HG02852 (cell line): ENCODE measurements at regions not wholly inside any gene's neighbourhood (a gene's known extent, or its start where the extent isn't known, plus 50 kb on each side); places are given as distances from the start of the nearest gene placed in this dataset.

Experiments used
- ATAC-seq: cut with Tn5 transposase; IDR thresholded peaks from one replicate; pipeline ENCODE4 v1.9.1; 2021; ENCODE audit warnings: mild to moderate bottlenecking, moderate library complexity; ENCODE audit not compliant: unreplicated experiment

DNA sequence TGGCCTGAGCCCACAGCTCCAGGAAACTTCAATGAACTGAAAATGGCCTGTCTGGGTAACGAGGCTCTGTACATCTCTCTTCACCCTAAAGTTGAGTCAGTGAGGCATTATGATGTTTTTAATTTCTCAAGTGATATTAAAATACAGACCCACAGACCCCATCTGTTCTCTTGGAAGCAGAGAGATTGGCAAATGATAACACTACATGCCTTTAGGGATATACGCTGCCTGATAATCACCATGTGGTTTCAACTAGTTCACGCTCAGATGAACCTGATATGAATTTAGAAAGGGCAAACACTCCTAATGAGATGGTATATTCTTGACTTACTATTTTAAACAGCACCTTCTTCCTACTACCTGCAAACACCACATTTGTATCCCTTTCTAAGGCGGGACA, 127.5 kb downstream of the RFC3 start:
- no peak for ATAC-seq

DNA sequence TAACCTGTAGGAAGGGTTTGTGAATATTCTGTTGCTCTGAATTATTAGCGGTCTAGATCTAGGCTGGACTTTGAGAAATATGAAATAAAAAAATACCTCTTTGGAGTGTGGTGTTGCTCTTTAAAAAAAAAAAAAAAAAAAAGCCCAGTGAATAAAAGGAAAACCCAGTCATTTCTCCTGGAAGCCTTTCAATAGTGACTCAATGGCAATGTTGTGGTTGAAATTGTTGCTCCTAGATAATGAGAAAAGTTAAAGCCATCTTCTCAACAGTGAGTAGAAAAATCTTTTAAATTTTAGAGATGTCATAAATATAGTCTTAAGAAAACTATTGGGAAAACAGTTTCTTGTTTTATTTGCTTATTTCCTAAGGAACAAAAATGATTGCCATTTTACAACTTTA, 135.3 kb downstream of the RFC3 start:
- no peak for ATAC-seq

DNA sequence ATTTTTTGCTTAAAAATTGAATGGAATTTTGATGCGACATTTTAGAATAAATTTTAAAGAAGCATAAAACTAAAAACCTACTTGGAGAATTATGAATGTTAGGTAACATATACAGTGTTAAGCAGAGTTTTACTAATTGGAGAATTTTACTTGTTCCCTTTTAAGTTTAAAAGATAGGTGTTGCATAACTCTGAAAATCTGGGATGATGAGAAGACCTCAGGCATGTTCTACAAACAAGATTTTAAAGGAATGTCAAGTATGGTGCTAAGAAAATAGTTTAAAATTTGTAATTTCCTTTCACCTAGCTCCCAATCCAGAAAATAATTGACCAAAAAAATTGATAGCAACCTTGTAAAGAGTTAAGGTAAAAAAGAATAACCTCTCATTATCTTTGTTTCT, 135.8 kb downstream of the RFC3 start:
- ATAC-seq, result no peak

DNA sequence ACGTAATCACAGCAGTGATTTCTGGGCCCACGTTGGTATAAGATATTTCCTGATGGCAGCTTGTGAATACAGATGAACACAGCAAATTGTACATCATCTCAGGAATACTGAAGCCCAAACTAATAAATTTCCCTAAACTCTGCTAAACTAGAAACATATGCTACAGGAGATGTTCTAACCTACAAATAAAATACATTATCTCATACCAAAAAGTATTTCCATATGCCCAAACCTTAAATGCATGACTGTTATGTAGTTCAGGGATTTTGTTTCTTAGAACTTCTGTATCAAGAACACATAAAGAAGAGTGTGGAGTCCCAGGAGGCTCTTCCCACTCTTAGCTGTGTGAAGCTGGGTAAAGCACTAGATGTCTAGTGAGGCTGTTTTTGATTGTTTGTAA, 138.4 kb downstream of the RFC3 start:
- ATAC-seq, result no peak

DNA sequence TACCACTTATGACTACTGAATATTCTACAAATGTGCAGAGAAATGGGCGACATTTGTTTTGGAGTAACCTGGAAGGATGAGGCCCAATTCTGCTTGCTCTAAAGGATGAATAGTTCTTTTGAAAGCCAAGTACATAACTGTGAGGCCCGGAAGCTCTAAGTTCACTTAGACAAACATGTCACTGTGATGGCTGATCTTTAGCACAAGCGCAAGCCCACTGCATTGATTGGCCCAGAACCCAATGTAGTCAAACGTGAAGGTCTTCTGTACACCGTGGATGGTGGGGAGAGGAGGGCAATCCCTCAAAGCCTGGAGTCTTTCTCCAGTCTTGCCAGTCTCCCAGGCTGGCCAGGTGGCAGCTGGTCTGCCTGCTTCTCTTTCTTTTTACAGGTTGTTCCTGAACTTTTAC, 139.6 kb downstream of the RFC3 start:
- no peak for ATAC-seq

DNA sequence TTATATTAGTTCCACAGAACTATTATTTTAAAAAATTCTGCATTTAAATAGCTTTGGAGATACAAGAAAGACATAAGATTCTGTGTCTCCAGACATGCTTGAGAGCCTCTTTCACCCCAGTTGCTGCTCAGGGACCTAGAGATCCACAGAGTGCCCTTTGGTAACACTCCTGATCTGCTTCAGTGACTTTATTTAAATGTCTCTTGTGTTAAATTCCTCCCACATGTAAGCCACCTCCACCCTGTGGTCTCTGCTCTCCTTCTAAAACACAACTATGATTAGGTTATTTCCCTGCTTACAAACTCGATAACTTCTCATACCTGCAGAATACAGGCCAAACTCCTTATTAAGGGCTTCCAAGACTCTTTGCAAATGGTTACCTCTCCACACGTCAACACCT, 141.0 kb downstream of the RFC3 start:
- ATAC-seq, result peak; percentile 87

DNA sequence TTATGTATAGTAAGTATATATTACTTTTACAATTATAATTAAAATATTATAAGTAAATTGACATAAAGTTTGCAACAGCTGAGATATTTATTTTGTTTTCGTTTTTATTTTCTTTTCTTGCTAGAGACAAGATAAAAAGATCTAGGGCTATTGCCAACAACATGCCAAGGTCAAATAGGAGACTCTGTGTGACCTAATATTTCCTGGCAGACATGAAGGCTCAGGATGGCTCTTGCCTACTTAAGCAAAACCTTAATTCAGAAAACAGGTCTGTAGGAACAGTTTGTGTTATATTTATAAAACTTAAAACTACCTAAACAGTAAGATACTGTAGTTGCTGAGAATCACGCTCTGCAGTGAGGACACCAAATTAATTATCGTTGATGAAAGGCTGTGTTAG, 145.2 kb downstream of the RFC3 start:
- no peak for ATAC-seq

DNA sequence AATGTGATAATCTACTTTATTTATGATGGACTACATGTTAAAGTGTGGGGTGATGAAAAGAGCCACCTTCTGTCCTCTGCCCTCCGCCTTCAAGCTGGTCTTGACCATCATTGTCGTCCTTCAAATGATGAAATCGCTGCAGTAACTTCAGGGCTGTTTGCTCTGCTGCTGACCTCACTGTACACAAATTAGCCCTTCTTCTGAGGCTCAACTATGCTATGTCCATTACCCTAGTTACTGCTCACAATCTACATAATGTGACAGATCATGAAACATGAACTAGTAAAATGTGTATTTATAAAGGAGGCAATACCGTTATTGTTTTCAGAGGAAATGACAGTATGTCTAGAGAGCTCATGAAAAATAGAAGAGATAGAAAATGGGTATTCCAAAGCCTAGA, 145.9 kb downstream of the RFC3 start:
- ATAC-seq, result no peak

DNA sequence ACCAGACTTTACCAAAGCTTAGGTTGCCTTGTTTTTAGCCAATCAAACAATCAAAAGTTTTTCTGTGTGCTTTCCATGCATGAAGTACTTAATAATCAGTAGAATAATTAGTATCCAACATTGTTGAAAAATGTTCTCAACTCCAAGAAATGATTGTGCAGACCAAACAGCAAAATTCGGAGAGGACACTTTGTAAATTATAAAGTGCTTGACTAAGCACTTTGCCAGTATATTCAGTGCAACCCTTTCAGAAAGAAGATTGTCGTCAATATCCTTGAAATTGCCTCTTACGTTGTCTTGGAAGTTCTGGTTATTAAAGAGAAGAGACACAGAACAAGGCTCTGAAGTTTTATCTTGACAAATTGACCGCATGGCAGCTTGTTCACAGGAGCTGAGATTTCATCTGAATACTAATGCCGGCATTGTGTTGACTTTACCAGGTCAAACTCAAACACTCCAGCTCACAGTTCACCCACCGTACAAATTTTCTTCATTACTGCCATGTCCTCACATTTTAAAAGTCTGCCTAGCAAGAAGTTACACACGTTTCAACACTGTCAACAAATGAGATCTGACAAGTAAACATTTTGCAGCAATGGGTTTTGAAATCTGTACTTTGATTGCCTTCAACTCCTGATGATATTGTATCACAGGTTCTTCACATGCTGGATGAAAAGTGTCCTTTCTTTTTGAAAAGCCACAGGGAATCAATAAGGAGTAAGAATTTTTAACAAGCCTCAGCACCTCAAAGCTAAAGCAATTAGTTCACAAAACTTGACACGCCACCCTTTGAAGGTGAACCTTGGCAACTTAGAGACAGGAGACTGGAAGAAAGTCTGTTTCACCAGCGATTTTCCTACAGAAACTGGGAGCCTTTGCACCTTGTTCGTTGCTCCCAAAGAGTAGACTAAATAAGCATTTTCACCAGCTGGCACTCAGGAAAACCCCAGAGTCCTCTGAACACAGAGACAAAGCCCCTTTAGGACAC, 150.9 kb downstream of the RFC3 start:
- ATAC-seq, result no peak

DNA sequence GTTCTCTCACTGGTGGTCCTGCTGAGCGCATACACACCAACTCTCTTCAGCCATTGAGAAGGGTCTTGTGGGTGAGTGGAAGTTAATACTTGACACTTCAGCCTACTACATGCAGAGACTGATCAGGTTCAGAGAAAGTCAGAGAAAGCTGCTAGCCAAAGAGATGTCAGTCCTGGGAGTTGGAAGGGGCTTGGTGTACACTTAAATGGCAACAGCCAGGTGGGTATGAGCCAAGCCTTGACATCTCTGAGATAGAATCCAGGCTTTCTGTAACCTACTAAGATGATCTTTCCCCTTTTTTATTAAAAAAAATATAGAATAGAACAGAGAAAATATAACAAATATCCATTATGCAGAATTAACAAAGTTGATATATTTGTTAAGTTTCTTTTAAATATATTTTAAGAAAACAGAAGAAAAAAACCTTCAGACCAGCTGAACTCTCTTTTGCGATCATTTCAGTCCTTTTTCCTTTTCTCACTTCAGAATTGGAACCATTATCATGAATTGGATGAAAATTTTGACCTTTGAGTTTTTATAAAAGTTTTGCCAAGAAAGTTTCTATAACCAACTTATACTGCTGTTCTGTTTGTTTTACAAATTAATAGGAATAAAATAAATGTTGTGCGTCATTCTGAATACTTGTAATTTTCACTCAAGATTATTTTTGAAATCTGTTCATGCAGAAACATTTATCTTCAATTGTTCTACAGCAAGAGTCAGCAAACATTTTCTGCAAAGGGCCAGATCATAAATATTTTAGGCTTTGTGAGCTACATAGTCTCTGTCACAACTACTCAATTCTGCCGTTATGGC, 153.0 kb downstream of the RFC3 start:
- no peak for ATAC-seq

DNA sequence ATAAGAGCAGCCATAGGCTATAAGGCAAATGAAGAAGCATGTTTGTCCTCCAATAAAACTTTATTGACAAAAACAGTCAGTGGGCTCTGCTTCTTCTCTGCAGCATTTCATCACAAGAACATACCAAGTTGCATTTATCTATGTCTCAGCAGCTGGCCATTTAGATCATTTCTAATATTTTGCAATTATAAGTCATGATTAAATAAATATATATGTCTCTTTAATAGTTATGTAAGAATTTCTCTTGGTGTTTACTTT, 153.5 kb downstream of the RFC3 start:
- no peak for ATAC-seq

DNA sequence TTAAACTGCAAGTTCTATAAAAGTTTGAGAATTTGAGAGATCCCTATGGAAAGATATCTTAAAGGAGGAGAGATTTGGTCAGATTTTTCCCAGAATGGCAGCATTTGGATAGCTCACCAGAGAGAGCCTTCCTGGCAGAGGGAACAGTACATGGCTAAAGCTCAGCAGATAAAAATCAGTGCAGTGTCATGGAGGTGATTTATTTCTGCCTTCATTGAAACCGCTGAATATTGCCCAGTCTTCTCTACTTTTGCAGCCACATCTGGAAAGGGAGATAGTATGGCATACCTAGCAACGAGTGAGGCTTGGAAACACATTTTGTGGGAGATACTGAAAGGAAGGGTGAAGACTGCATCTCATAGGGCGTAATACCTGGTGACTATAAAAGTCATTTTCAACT, 155.2 kb downstream of the RFC3 start:
- no peak for ATAC-seq

DNA sequence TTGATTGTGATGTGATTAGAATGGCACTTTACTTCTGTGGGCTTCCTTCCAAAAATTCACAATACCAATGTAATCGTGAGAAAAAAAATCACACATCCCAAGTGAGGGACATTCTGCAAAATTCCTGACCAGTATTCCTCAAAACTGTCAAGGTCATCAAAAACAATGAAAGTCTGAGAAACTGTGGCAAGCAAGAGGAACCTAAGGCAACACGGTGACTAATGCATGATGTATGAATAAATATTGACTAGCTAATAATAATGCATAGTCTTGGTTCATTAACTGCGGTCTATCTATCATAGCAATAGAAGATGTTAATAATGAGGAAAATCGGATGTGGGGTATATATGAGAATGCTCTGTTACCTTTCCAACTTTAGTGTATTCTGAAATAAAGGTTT, 159.0 kb downstream of the RFC3 start:
- no peak for ATAC-seq

DNA sequence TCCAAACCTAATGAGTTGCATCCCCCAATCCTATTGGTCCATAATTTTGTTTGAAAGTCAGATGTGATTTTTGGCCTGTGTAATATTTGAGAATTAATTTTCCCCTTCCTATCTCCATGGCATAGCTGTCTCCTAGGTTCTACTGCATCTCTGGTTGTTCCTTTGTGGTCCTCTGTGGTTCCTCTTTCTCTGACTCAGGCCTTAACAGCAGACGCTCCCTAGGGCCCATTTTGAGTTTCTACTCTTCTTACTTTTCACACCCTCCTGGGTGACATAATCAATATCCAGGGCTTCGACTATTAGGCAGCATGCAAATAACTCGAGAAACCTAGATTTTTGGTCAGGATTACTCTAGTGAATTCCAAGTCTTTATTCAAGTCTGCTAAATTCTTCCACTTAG, 160.7 kb downstream of the RFC3 start:
- ATAC-seq, result no peak

DNA sequence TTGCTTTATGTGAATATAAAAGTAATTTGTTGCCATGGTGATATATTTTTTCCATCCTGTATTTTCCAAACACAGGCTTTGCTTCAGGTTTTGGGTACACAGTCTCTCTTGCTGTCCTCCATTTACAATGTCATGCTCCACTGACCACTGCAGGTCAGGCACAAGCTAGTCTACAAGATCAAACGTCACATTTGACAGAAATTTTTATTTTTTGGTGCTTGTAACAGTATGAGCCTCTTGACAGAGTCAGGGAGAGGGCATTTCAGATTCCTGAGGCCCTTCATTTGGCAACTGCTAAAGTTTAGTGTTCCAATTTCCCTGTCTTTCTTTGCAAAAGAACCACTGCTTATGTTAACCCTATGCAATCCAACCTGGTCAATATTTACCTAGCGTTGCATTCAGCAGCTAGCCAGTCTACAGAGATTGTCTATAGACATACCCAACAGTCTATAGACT, 175.0 kb downstream of the RFC3 start:
- no peak for ATAC-seq

DNA sequence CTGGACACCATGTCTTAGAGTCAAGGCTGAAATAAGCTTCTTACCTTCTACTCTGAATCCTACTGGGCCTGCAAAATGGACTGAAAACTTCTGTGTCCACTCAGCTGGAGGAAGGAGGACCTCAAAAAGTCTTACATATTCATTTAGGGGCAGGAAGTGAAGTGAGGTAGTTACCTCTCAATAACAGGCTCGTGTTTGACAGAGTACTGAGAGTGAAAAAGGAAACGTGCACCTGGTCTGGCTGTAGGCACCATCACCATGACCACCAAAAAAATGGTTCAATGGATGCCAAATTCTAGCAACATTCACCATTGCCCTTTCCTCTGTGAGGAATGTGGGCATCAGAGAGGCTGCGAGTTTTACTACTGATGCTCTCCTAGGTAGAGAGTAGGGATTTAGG, 176.2 kb downstream of the RFC3 start:
- peak; percentile 67 for ATAC-seq

DNA sequence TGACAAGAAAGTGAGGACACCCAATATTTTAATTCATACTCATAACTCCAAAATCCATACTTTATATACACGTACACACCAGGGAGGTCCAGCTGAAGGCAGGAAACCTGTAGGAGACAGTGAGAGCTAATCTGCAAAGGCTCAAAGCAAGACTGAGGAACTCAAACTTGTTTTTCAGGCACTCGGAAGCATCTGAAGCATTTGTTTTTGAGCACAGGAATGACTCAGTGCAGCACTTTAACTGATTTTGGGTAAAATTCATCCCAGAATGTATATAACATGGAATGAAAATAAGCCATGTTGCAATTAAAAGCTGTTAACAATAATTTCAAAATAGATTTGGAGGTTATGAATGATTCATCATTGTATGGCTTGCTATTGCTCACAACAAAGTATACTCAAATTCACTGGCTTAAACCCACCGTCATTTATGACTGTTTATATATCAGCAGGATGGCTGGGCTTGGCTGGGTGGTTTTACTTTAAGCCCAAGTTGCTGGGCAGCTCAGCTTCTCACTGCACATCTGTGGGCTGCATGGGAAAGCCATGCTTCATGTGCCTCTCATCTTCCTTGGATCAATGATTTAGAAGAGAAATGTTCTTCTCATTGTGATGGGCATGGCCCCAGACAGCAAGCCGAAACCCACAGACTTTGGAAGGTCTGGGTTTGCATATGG, 177.0 kb downstream of the RFC3 start:
- no peak for ATAC-seq

DNA sequence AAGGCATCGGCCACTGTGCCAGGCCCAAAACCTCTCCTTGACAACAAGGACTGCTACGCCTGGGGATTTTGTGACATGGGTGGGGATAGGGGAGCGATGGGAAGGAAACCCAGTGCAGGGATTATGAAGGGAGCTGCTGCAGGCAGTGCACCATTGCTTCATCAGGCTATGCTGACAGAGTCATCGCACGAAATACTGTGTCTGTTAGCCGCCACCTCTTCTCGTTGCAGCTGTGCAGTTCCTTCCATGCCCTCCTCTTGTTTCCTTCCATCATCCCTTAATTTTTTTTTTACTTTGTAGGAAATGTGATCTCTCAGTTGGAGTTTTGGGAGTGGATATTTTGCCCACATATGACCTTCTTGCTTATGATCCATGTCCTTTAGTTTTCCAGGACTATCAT, 178.7 kb downstream of the RFC3 start:
- no peak for ATAC-seq

DNA sequence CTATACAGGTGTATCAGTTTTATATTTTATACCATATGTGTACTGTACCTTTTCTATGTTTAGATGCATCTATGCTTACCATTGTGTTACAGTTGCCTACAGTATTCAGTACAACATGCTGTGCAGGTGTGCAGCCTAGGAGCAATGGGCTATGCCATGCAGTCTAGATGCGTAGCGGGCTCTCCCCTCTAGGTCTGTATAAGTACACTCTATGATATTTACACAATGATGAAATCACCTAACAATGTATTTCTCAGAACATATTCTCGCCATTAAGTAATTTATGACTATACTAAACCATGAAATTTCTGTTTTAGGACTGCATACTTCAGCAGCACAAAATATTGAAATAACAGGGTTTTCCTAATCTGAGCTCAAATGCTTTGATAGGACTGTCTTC, 179.6 kb downstream of the RFC3 start:
- ATAC-seq, result no peak

DNA sequence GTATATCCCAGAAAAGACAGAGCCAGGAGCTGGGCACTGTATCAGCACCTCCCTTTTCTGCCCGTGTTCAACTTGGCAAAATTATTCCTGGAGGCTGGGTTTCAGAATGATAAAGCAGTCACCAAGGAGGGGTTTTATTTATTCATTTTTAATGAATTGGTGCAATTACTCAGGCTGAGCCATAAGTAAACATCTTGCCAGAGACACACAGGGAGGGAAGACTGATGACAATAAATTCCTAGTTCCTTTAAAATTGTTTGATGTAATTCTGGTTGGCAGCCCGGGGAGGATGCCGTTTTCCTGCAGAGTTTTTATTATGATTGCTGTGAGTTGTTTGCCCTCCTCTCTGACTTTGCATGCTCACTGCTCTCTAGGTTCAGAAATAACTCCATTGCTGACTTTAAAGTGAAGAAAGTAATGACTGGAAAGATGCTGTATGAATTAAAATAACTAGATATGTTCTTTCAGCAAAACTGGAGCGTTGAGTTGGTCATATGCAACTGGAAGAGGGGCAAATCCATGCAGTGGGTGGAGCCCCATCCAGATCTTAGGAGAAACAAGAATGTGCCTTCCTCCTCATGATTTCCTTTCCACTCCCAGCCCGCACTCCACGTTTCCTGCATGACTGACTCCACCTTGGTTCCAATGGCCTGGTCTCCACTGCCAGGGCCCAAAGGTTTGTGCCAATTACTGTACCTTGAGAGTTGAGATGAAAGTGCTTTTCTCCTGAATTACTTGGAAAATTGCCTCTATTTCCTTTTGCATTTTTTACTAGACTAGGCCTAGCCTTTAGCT, 182.1 kb downstream of the RFC3 start:
- ATAC-seq, result no peak

DNA sequence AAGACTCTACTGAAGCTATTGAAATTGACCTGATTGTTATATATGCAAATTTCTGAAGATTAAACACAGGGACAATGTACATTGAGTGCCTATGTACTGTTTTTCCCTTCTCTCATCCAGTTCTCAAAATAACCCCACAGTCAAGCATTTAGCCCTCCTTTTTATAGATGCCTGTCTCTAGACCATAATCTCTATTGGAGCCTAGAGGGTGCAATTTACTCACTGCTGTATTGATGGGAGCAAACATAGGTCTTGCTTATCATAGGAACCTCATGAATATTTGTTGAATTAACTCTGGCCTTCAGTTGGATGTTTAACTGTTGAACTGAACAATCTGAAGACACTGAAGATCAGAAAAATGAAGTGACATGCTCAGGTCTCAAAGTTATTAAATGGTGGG, 183.0 kb downstream of the RFC3 start:
- no peak for ATAC-seq
